Lung (tissue), 11 donors: ENCODE measurements at regions not wholly inside any gene's neighbourhood (a gene's known extent, or its start where the extent isn't known, plus 50 kb on each side); places are given as distances from the start of the nearest gene placed in this dataset.
"Not testable (repeated sequence)": the region's sequence is repeated elsewhere in the genome, so short reads cannot be mapped to it uniquely, and the experiment has no call there.

ENCODE experiments used
- ATAC-seq: fragments of 200-7000 bp; cut with Tn5 transposase; one replicate; pipeline ENCODE4 v1.9.1; 2020; ENCODE audit warnings: moderate number of reproducible peaks; ENCODE audit not compliant: insufficient read depth, low FRiP score
- DNase-seq, 3 donors: peaks; one replicate each; pipeline ENCODE4 v3.0.0-alpha.2; 2013 to 2017
- H3K27ac ChIP-seq, 2 donors: one replicate each; pipeline ENCODE4 v1.5.1; 2013; ENCODE audit warnings: mild to moderate bottlenecking in 2 of 2, moderate library complexity in 2 of 2, control low read depth in 1 of 2, inconsistent platforms in 1 of 2, low read depth in 1 of 2, low read length in 1 of 2
- H3K27me3 ChIP-seq, 3 donors: one replicate each; pipeline ENCODE4 v1.5.1; 2013; ENCODE audit warnings: low read length in 2 of 3; ENCODE audit not compliant: control insufficient read depth in 3 of 3, insufficient read depth in 3 of 3
- H3K36me3 ChIP-seq, 4 donors: one replicate each; pipeline ENCODE4 v1.5.1; 2013; ENCODE audit warnings: low read length in 4 of 4, mild to moderate bottlenecking in 1 of 4, moderate library complexity in 1 of 4; ENCODE audit not compliant: control insufficient read depth in 4 of 4, insufficient read depth in 4 of 4
- H3K4me1 ChIP-seq, 5 donors: one replicate each; pipeline ENCODE4 v1.5.1; 2013; ENCODE audit warnings: low read length in 5 of 5, mild to moderate bottlenecking in 2 of 5, moderate library complexity in 1 of 5; ENCODE audit not compliant: control insufficient read depth in 5 of 5, insufficient read depth in 5 of 5
- H3K4me3 ChIP-seq: one replicate; pipeline ENCODE4 v1.5.1; 2013; ENCODE audit warnings: mild to moderate bottlenecking, control low read depth, moderate library complexity
- H3K9ac ChIP-seq, 2 donors: one replicate each; pipeline ENCODE4 v1.5.1; 2013; ENCODE audit warnings: low read length in 2 of 2, control low read depth in 1 of 2; ENCODE audit not compliant: insufficient read depth in 1 of 2
- H3K9me3 ChIP-seq, 4 donors: one replicate each; pipeline ENCODE4 v1.5.1; 2013; ENCODE audit warnings: low read length in 3 of 4, mild to moderate bottlenecking in 1 of 4, moderate library complexity in 1 of 4; ENCODE audit not compliant: control insufficient read depth in 4 of 4, insufficient read depth in 3 of 4
- WGBS, 2 donors: extraction: QIAGEN DNeasy Blood & Tissue Kit; methylation state at CpG; one replicate each; pipeline ENCODE4 v1.1.7; 2013; 5-methylcytosine and 5-hydroxymethylcytosine counted together
- TF ChIP-seq, protein P1 (sequence below): IDR thresholded peaks from 2 replicates; pipeline ENCODE4 v1.5.1; 2012; ENCODE audit warnings: mild to moderate bottlenecking; ENCODE audit errors: control extremely low read depth, extremely low read depth
- donor health status: control.
- donor health status: control.
- donor health status: Bipolar disorder and iron deficiency.
- donor health status: healthy.
- donor health status: DM: yes; HTN: yes; CAD: no.

DNA sequence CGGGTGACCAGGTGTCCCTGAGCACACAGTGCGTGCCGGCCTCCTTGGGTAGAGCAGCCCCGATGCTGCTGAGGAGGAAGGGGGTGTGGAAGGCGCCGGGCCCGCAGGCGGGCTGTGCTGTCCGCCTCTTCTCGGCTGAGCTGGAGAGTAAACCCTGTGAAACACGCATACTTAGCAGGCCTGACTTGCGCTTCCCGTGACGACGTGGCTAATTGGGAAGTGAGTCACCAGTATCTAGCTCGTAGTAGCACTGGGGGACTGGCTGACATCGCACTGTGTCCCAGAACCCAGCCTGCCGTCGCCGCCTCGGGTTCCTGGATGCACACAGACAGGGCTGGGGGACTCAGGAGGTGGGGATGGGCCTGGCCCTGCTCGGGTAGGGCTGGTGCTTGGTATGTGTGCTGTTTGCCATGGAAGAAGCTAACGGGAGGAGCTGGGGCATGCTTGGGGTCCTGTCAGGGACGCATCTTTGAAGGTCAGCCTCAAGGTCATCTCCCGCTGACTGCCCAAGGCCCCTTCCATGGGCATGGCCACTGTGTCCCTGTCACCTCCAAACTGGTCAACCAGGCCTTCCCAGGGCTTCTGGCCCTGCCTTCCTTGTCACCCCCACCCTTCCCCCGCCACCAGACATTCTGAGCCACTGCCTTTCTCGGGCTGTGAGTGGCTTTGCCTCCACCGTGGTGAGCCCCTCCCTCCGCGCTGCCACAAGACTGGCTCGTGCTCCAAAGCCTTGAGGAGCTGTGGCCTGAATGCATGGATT, 1327.0 kb downstream of the BRD1 start:
- peaks cover 0 to 6% (median 0%) of the 10 kb centered on the region in 5 donors for H3K4me1 ChIP-seq
- H3K27ac ChIP-seq, result no peak overlapping the region
- TF ChIP-seq, protein P1, sequence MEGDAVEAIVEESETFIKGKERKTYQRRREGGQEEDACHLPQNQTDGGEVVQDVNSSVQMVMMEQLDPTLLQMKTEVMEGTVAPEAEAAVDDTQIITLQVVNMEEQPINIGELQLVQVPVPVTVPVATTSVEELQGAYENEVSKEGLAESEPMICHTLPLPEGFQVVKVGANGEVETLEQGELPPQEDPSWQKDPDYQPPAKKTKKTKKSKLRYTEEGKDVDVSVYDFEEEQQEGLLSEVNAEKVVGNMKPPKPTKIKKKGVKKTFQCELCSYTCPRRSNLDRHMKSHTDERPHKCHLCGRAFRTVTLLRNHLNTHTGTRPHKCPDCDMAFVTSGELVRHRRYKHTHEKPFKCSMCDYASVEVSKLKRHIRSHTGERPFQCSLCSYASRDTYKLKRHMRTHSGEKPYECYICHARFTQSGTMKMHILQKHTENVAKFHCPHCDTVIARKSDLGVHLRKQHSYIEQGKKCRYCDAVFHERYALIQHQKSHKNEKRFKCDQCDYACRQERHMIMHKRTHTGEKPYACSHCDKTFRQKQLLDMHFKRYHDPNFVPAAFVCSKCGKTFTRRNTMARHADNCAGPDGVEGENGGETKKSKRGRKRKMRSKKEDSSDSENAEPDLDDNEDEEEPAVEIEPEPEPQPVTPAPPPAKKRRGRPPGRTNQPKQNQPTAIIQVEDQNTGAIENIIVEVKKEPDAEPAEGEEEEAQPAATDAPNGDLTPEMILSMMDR, result no peak
- WGBS, 2 donors, result 85 to 87% methylated on average over 31 of the region's 31 CpGs
- H3K27me3 ChIP-seq, result peaks cover 0 to 6% (median 0%) of the 10 kb centered on the region in 3 donors
- H3K9ac ChIP-seq, result no peak overlapping the region
- H3K9me3 ChIP-seq, result no peaks in the 10 kb centered on the region
- ATAC-seq (no peak), DNase-seq (no peak)
- no peak overlapping the region for H3K4me3 ChIP-seq
- no peaks in the 10 kb centered on the region for H3K36me3 ChIP-seq

DNA sequence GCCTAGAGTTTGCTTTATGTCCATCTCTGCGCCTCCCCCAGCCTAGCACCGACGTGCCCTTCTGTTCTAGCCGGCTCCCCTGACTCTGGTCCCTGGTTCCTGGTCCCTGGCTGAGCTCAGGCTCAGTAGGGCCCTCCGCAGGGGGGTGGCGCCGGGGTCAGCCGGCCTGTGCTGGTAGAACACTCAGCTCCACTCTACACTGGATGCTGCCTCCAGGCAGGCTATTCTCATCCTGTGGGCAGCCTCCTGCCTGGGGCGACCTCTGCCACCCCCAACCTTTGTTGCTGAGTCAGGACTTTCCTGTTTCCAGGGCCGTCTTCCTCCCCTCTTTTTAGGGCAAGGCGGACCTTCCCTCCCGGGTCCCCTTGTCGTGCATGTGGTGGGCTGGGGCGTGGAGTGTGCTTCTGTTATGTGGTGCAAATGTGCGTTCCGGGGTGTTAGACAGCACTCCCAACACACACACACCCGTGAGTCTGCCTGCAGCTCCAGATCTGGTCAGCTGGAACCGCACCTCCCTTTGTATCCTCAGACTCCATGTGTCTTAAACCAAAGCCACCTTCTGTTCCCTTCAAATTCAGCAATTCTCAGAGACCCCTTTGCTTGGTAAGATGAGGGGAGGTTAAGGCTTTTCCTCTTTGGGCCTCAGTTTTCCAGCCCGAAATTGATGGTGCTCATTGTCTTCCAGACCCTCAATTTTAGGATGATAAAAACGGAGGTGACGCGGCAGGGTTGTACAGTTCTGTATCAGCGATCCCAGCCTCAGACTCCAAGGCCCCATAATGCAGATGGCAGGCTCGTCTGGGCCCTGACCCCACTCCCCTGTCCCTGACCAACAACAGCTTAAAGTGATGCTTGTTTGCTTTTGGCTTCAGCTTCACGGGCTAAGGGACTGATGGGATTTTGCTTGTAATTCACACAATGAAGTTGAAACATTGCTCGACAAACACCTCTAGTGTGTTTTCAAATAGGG, 1327.9 kb downstream of the BRD1 start:
- Histone ChIP-seq H3K9me3 (no peaks in the 10 kb centered on the region), H3K27me3 (peaks cover 0 to 6% (median 0%) of the 10 kb centered on the region in 3 donors)
- DNase-seq, result no peak

DNA sequence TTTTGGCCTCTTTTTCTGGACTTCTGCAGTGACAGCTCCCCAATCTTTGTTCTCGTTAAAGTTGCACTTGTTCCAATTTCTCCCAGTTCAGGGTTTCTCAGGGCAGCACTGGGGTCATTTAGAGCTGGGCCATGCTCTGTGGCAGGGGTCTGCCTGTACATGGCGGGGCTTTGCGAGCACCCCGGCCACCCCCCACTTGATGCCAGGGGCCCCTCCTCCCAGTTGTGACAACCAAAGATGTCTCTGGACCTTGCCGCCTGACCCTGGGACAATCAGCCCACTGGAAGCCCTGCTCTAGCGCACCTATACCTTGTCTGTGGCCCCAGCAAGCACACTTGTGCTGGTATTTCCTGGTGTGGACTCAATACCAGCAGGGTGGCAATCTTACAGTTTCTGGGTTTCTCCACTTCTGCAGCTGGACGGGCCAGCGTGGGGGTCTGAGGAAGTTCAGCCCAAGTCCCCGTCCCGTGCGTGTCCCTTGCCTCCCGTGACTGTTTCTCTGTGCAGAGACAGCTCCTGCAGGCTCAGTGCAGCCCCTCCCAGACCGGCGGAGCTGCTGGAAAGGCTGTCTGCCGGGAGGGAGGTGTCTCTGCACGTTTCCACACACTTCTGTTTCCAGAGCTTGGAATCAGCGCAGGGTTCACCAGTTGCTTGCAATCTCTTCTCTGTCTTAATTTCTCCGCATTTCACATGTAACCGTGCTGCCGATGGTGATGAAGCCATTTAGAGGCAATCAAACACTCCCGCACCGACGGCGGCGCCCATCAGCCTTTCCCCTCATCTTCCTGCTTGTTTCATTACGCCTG, 1328.9 kb downstream of the BRD1 start:
- no peak overlapping the region for H3K27ac ChIP-seq
- WGBS, 2 donors, result 70 to 73% methylated on average over 26 of the region's 26 CpGs
- no peak for ATAC-seq
- H3K27me3 ChIP-seq, result peaks cover 0 to 6% (median 0%) of the 10 kb centered on the region in 3 donors
- H3K4me1 ChIP-seq, result peaks cover 0 to 6% (median 0%) of the 10 kb centered on the region in 5 donors
- TF ChIP-seq, protein P1, result no peak
- no peak overlapping the region for H3K9ac ChIP-seq
- no peaks in the 10 kb centered on the region for H3K9me3 ChIP-seq
- DNase-seq, result peak in 2 of 3 donors; percentile 16 to 35
- H3K4me3 ChIP-seq, result no peak overlapping the region
- no peaks in the 10 kb centered on the region for H3K36me3 ChIP-seq

More for the DNA sequence above, 1327.9 kb downstream of the BRD1 start:
- no peak overlapping the region for H3K4me3 ChIP-seq
- no peaks in the 10 kb centered on the region for H3K36me3 ChIP-seq
- no peak for ATAC-seq
- TF ChIP-seq, protein P1, result no peak
- WGBS, 2 donors, result 81 to 85% methylated on average over 25 to 26 of the region's 26 CpGs
- no peak overlapping the region for H3K27ac ChIP-seq
- no peak overlapping the region for H3K9ac ChIP-seq
- peaks cover 0 to 6% (median 0%) of the 10 kb centered on the region in 5 donors for H3K4me1 ChIP-seq

DNA sequence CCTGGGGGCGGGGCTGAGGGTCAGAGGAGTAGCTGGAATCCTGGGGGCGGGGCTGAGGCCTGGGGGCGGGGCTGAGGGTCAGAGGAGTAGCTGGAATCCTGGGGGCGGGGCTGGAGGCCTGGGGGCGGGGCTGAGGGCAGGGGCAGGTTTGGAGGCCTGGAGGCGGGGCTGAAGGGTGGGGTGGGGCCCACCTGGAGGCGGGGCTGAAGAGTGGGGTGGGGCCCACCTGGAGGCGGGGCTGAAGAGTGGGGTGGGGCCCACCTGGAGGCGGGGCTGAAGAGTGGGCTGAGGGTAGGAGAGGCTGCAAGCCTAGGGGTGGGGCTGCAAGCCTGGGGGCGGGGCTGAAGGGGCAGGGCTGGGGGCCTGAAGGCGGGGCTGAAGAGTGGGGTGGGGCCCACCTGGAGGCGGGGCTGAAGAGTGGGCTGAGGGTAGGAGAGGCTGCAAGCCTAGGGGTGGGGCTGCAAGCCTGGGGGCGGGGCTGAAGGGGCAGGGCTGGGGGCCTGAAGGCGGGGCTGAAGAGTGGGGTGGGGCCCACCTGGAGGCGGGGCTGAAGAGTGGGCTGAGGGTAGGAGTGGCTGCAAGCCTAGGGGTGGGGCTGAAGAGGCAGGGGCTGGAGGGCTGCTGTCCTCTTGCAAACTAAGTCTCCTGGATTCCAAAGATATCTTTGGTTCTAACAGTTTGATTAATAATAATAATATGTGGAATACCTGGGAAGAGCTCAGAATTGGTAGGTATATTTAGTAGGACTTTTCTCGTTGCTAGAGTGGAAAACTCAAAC, 1329.7 kb downstream of the BRD1 start:
- H3K9ac ChIP-seq, H3K36me3 ChIP-seq, H3K27me3 ChIP-seq, H3K4me3 ChIP-seq, H3K9me3 ChIP-seq, H3K27ac ChIP-seq, DNase-seq, ATAC-seq, H3K4me1 ChIP-seq: not testable (repeated sequence)
- 92 to 94% methylated on average over 8 to 11 of the region's 16 CpGs for WGBS, 2 donors
